Activated effector memory CD4-positive, alpha-beta T cell treated with anti-CD3 and anti-CD28 coated beads, Interleukin-2, amount 50 U/mL, for 16 hours (primary cell): ENCODE measurements at regions not wholly inside any gene's neighbourhood (a gene's known extent, or its start where the extent isn't known, plus 50 kb on each side); places are given as distances from the start of the nearest gene placed in this dataset.

Experiments used
- DNase-seq: peaks from one replicate; pipeline ENCODE4 v3.0.0-alpha.2; 2020

DNA sequence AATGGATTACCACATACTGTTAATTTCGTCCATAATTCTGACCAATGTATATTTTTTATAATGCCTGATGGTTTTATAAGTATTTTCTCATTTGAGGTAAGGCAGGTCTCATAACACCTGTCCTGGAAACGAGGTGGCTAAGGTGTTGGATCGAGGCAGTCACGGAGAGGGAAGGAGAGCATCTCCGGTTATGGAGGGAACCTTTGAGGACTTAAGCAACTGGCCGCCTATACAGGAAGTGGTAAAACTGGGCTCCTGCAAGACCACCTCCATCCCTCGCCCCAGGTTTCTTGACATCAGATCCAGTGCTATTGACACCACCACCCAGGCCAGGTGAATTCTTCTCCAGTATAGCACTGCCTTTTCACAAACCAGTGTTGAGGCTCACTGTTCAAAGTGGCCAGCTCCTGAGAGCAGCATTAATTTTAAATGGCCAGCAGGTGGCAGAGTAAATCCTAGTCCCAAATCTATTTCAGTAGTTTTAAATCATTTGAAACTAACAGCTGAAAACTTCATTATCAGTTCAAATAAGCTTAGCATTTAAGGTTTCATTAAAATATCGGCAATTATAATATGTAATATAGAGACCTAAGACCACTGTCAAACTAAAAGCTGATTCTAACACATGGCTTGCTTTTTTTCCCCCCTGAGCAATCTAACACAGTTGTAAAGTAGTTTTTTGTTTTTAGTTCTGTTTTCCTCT, 100.8 kb downstream of the PPM1A start:
- DNase-seq: peak; percentile 66

DNA sequence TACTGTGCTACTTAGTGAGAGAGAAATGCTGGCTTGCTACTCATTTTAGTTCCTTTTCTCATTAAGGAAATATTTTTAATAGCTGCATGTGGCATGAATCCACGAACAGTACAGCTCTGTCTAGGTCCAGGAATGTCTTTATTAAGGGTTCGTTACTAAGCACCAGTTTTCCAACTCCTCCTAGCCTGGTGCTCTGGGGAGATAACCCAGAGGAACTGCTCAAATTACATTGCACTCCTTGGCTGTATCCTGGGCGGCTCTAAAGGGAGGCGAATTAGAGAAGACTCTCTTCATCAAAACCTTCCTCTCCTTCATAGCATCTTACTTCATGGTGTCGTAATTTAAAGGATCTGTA, 101.3 kb downstream of the PPM1A start:
- no peak for DNase-seq

DNA sequence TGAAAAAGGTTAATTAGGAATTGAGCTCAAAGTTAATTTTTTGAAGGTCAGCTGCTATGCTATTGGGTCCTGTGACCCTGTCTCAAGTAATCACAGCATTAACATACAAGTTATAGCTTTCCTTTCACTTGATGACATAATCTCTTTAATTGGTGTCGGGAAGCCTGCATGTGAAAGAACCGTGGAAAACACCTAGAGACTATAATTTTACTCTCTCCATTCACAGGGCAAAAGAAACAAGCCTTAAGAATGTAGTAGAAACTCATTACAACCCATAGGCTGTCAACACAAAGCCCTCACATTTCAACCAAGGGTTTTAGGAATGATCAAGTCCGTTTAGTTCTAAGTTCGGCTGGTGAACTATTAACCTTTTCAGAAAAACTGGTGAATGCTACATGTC, 104.4 kb downstream of the PPM1A start:
- DNase-seq: no peak

DNA sequence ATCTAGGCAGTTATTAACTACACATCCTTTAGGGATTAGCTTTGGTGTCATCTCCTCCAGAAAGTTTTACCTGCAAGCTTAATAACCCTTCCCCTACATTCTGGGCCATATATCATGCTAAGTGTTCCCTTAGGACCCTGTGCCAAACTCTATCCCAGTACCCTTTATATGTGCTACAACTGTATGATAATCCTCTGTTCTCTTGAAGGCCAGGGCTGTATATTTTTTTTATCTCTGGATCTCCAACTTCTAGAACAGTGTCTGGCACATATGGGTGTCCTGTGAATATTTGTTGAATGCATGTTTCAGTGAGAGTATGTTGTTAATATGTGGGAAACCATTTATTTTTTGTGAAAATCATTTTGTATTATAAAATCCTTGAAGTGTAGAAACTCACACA, 106.7 kb downstream of the PPM1A start:
- DNase-seq: no peak

DNA sequence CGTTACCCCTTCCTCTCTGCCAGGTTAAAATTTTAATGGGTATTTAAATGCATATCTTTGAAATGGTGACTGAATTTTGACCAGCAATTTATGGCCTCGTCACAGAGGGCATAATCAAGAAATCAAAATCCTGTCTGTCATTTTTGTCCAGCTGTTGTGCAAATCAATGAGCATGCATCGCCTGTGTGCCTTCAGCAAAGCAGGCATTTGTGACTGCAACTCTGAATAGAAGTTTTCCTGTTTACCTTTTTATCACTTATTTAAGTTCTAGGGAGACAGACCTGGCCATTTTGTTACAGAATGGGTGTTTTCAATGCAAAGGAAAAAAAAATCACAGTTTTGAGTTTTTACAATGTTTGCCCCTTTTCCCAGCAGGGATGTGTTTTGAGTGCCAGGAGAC, 107.4 kb downstream of the PPM1A start:
- no peak for DNase-seq

DNA sequence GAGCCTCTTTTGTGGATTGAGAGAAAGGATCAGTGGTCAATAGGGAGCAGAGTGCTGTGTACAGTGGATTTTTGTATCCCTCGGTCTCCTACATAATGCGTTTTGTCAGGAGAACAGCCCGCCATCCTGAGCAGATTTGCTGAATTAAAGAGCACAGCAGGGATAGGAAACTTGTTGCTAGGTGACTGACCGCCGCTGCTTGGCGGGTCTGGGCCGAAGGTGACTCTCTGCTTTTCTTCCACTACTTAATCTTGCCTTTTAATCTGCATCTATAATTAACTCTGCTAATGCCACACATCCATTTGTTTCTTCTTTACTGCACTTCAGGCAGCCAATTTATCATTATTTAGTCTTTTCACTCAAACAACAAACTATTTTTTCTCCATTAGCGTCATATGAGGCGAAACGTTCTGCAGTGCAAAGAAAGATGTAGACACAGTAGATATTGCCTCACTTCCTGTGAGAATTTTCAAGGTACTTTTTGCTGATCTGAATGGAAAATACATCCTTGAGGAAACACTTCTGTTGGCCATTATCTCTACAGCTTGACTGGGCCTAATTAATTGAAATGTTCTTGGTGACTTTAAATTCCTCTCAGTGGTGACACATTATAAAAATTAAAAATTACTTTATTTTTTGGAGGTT, 108.0 kb downstream of the PPM1A start:
- no peak for DNase-seq

DNA sequence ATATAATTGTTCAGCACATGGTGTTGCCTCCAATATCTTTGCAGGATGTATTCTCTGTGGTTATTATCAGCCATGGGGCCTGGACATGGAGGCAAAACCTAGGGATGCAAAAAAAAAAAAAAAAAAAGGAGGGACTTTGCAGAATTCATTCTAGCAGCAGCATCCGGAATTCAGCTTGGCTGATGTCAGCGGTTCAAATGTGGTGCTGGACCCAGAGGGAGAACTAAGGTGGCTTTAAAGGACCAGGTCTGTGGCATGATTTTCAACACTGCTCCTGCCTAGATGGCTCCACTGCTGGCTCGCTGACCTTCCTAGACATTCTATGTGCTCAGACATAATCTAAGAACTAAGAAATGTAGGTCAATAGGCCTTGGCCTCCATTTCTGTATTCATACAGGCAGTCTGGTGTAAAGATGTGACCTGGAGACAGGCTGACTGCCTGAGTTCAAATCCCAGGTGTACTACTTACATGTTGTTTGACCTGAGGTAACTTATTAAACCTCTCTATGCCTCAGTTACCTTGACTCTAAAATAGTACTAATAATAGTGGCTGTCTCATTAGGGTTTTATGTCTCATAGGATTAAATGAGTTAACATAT, 108.6 kb downstream of the PPM1A start:
- DNase-seq: no peak

DNA sequence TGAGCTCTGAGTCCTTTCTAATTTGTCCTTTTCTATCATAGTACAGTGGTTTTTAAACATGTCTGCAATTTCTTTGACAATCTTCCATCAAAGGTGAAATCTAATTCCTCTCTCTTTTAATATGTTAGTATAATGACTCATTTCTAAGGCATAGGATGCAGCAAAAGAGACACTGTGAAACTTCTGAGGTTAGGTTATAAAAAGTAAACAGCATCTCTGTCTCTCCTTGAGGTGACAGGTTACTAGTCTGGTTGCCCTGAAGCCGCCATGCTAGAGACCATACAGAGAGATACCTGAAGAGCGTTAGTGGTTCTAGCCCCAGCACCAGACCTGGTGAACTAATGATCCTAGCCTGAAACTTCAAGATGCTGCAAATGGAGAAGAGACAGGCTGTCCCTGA, 114.3 kb downstream of the PPM1A start:
- DNase-seq: no peak

DNA sequence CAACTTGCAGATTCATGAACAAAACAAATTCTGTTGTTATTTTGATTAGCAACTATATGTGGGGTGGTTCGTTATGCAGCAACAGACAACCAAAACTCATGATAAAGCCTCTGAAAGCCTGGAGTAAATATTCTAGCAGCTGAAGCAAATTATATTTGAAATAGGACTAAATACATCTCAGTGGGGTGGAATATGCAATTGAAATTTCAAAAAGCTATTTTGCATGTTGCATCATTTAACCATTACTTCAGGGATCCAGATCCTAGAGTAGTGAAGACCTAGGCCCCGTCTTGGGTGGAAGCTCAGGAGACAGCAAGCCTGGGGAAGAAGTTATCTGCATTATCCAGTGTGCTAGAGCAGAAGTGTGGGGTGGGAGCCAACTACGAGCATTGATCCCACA, 114.7 kb downstream of the PPM1A start:
- DNase-seq: no peak

DNA sequence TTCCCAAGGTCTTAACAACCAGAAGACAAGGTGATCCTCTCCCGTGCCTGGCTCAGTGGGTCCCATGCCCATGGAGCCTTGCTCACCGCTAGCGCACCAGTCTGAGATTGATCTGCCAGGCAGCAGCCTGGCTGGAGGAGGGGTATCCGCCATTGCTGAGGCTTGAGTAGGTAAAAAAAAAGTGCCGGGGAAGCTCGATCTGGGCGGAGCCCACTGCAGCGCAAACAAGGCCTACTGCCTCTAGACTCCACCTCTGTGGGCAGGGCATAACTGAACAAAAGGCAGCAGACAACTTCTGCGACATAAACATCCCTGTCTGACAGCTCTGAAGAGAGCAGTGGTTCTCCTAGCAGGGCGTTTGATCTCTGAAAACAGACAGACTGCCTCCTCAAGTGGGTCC, 104.0 kb downstream of the C14orf39 start:
- DNase-seq: no peak
